ENCODE measurements at regions not wholly inside any gene's neighbourhood (a gene's known extent, or its start where the extent isn't known, plus 50 kb on each side); places are given as distances from the start of the nearest gene placed in this dataset.
"Not testable (repeated sequence)": the region's sequence is repeated elsewhere in the genome, so short reads cannot be mapped to it uniquely, and the experiment has no call there.

DNA sequence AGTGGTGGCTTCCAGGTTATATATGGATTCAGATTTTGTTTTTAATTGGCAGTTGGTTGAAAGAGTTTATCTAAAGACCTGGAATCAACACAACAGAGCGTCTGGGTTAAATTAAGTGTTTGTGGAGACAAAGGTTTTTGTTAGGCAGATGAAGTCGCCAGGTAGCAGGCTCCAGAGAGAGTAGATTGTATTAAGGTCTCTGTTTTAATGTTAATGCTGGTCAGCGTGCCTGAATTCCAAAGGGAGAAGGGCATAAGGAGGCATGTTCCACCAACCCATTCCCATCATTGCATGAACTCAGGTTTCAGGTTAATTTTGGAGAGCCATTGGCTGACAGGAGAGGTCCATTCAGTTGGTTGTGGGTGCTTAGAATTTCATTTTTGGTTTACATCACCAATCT lies 744.1 kb upstream of the GJE1 start:
- peaks cover 8% of the 10 kb centered on the region for H3K9me3 Mint-ChIP-seq (ENCODE audit: unreplicated experiment)

DNA sequence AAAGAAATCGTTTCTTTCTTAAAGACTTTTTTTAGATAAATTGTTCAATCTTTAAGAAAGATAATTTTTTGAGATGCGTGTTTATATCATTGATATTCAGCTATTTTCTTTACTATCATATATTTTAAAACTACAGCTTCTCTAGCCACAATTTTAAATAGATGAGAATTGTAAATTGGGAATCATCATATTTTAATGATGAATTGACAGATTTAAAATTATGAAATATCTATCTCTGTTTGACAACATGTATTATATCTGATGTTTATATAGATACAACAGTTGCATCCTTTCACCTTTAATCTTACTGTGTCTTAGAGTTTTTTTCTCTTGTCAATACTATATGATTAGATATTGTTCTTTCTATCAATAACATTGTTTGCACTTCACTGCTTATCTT lies 762.3 kb upstream of the GJE1 start:
- Mint-ChIP-seq H3K9me3 (ENCODE audit: unreplicated experiment) (peaks cover 12% of the 10 kb centered on the region), H3K4me1 (ENCODE audit: unreplicated experiment) (no peaks in the 10 kb centered on the region)
- DNase-seq (ENCODE audit: extremely low spot score, unreplicated experiment) = no peak

More for the DNA sequence above, 744.1 kb upstream of the GJE1 start:
- TF ChIP-seq, protein P1, sequence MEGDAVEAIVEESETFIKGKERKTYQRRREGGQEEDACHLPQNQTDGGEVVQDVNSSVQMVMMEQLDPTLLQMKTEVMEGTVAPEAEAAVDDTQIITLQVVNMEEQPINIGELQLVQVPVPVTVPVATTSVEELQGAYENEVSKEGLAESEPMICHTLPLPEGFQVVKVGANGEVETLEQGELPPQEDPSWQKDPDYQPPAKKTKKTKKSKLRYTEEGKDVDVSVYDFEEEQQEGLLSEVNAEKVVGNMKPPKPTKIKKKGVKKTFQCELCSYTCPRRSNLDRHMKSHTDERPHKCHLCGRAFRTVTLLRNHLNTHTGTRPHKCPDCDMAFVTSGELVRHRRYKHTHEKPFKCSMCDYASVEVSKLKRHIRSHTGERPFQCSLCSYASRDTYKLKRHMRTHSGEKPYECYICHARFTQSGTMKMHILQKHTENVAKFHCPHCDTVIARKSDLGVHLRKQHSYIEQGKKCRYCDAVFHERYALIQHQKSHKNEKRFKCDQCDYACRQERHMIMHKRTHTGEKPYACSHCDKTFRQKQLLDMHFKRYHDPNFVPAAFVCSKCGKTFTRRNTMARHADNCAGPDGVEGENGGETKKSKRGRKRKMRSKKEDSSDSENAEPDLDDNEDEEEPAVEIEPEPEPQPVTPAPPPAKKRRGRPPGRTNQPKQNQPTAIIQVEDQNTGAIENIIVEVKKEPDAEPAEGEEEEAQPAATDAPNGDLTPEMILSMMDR (IDR thresholded peaks at IDR 0.05) = no peak
- Mint-ChIP-seq H3K27ac (ENCODE audit: unreplicated experiment) (no peak overlapping the region), H3K4me3 (ENCODE audit: unreplicated experiment) (no peak overlapping the region), H3K4me1 (ENCODE audit: unreplicated experiment) (peaks cover 4% of the 10 kb centered on the region), H3K36me3 (ENCODE audit: unreplicated experiment) (peaks cover 2% of the 10 kb centered on the region), H3K27me3 (ENCODE audit: unreplicated experiment) (no peaks in the 10 kb centered on the region)
- no peak for DNase-seq (ENCODE audit: extremely low spot score, unreplicated experiment)

DNA sequence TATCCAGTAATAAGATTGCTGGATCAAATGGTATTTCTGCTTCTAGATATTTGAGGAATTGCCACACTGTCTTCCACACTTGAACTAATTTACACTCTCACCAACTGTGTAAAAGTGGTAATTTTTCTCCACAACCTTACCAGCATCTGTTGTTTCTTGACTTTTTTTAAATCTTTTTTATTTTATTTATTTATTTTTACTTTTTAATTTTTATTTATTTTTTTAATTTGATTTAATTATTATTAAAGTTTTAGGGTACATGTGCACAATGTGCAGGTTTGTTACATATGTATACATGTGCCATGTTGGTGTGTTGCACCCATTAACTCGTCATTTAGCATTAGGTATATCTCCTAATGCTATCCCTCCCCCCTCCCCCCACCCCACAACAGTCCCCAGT lies 765.9 kb upstream of the GJE1 start:
- not testable (repeated sequence) for DNase-seq (ENCODE audit: extremely low spot score, unreplicated experiment)
- H3K9me3 Mint-ChIP-seq (ENCODE audit: unreplicated experiment) = peaks cover 12% of the 10 kb centered on the region

More for the DNA sequence above, 762.3 kb upstream of the GJE1 start:
- H3K27me3 Mint-ChIP-seq (ENCODE audit: unreplicated experiment) = no peaks in the 10 kb centered on the region
- H3K4me3 Mint-ChIP-seq (ENCODE audit: unreplicated experiment) = no peak overlapping the region
- TF ChIP-seq, protein P1 (IDR thresholded peaks at IDR 0.05) = no peak
- H3K36me3 Mint-ChIP-seq (ENCODE audit: unreplicated experiment) = peaks cover 4% of the 10 kb centered on the region
- H3K27ac Mint-ChIP-seq (ENCODE audit: unreplicated experiment) = no peak overlapping the region

DNA sequence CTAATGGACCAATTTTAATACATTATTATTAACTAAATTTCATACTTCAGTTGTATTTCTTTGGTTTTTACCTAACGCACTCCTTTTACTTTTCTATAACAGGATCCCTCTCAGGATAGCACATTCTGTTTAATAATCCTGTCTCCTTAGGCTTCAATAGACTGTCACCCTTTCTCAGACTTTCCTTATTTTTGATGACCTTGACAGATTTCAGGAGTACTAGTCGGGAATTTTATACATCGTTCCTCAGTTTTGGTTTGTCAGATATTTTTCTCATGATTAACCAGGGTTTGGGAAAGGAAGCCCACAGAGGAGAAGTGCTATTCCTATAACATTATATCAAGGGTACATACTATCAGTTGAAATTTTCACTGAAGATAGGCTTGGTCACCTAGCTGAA lies 768.0 kb upstream of the GJE1 start:
- Mint-ChIP-seq H3K36me3 (ENCODE audit: unreplicated experiment) (peaks cover 4% of the 10 kb centered on the region), H3K9me3 (ENCODE audit: unreplicated experiment) (peaks cover 8% of the 10 kb centered on the region), H3K27me3 (ENCODE audit: unreplicated experiment) (no peaks in the 10 kb centered on the region), H3K4me3 (ENCODE audit: unreplicated experiment) (no peak overlapping the region), H3K27ac (ENCODE audit: unreplicated experiment) (no peak overlapping the region), H3K4me1 (ENCODE audit: unreplicated experiment) (no peaks in the 10 kb centered on the region)
- TF ChIP-seq, protein P1 (IDR thresholded peaks at IDR 0.05) = no peak
- no peak for DNase-seq (ENCODE audit: extremely low spot score, unreplicated experiment)

More for the DNA sequence above, 765.9 kb upstream of the GJE1 start:
- not testable (repeated sequence) for H3K4me3 Mint-ChIP-seq (ENCODE audit: unreplicated experiment); H3K4me1 Mint-ChIP-seq (ENCODE audit: unreplicated experiment); H3K36me3 Mint-ChIP-seq (ENCODE audit: unreplicated experiment); H3K27me3 Mint-ChIP-seq (ENCODE audit: unreplicated experiment); H3K27ac Mint-ChIP-seq (ENCODE audit: unreplicated experiment)

DNA sequence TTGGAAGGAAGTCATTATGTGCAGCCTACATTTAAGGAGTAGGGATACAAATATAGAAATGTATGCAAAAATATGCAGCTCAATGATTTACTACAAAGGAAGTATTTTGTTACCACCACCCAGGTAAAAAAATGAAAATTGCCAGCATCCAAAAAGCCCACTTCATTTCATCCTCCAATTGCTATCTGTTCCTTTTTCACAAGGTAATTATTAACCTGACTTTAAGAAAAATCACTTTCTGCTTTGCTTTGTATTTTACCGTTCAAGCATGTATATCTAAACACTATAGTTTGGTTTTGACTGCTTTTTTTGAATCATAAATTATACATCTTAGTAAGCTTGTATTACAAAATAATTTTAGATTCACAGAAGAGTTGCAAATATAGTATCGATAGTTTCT lies 768.5 kb upstream of the GJE1 start:
- no peak overlapping the region for H3K27ac Mint-ChIP-seq (ENCODE audit: unreplicated experiment)
- peaks cover 2% of the 10 kb centered on the region for H3K36me3 Mint-ChIP-seq (ENCODE audit: unreplicated experiment)
- no peaks in the 10 kb centered on the region for H3K4me1 Mint-ChIP-seq (ENCODE audit: unreplicated experiment)
- DNase-seq (ENCODE audit: extremely low spot score, unreplicated experiment) = no peak
- H3K9me3 Mint-ChIP-seq (ENCODE audit: unreplicated experiment) = peaks cover 4% of the 10 kb centered on the region
- TF ChIP-seq, protein P1 (IDR thresholded peaks at IDR 0.05) = no peak
- no peak overlapping the region for H3K4me3 Mint-ChIP-seq (ENCODE audit: unreplicated experiment)
- no peaks in the 10 kb centered on the region for H3K27me3 Mint-ChIP-seq (ENCODE audit: unreplicated experiment)

DNA sequence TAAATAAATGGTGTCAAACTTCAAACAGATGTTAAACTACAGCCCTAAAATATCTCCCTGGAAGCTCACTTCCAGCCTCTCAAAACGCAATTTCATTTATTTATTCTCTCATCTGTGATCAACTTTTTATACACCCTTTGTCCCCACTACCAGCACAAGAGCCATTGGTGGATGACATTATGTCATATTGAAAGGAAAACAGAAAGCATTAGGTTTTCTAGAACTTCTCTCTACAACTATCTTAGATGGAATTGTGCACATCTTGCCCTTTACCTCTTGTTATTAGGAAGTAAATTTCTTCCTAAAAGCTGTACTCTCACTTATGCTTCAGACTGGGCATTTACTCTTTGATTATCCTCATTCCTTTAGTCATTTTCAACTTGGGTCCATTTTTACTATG lies 771.2 kb upstream of the GJE1 start:
- Mint-ChIP-seq H3K4me1 (ENCODE audit: unreplicated experiment) (no peaks in the 10 kb centered on the region), H3K36me3 (ENCODE audit: unreplicated experiment) (peaks cover 3% of the 10 kb centered on the region), H3K4me3 (ENCODE audit: unreplicated experiment) (no peak overlapping the region), H3K9me3 (ENCODE audit: unreplicated experiment) (peaks cover 20% of the 10 kb centered on the region), H3K27ac (ENCODE audit: unreplicated experiment) (no peak overlapping the region), H3K27me3 (ENCODE audit: unreplicated experiment) (no peaks in the 10 kb centered on the region)
- DNase-seq (ENCODE audit: extremely low spot score, unreplicated experiment) = no peak
- TF ChIP-seq, protein P1 (IDR thresholded peaks at IDR 0.05) = no peak

Data from osteocyte (in vitro differentiated cells).